B cell (primary cell): ENCODE measurements at regions not wholly inside any gene's neighbourhood (a gene's known extent, or its start where the extent isn't known, plus 50 kb on each side); places are given as distances from the start of the nearest gene placed in this dataset.

ENCODE experiments used
- ATAC-seq: fragments of 200-7000 bp; cut with Tn5 transposase; one replicate; pipeline ENCODE4 v1.10.0; 2021; ENCODE audit warnings: low read depth, mild to moderate bottlenecking, moderate number of reproducible peaks, moderate library complexity
- CTCF ChIA-PET: fragments of 350-600 bp; sonication (Branson Sonifier 250); formaldehyde crosslinking; loops from one replicate; lab custom pipeline; 2021; ENCODE audit warnings: antibody characterized with exemption, inconsistent platforms; lab: Charles Lee
- POLR2A ChIA-PET: fragments of 350-600 bp; sonication (Branson Sonifier 250); formaldehyde crosslinking; loops from one replicate; lab custom pipeline; 2021; ENCODE audit warnings: antibody characterized with exemption; lab: Charles Lee
- DNase-seq: peaks from one replicate; pipeline ENCODE4 v3.0.0; 2013
- H2AFZ ChIP-seq: 2 replicates; pipeline ENCODE4 v1.6.1; 2012; ENCODE audit warnings: mild to moderate bottlenecking, low read depth, low read length; ENCODE audit not compliant: insufficient read depth, poor library complexity, severe bottlenecking
- H3K27ac ChIP-seq, 2 donors: 1 replicate in 1 of 2; 2 replicates in 1 of 2; pipeline ENCODE4 v1.5.1; 2012 to 2013; ENCODE audit warnings: low read length in 2 of 2, mild to moderate bottlenecking in 2 of 2, moderate library complexity in 1 of 2
- H3K27me3 ChIP-seq, 4 experiments: fragments of 200-600 bp in 1 of 4; sonication (generic) in 1 of 4; replicated peaks in 1 of 4; 1 replicate in 2 of 4; 2 replicates in 2 of 4; pipeline versions ENCODE4 v1.6.1 to v1.7.0; 2013 to 2016; ENCODE audit warnings: low read length in 3 of 4, mild to moderate bottlenecking in 2 of 4, mixed read lengths in 1 of 4, moderate library complexity in 1 of 4; ENCODE audit not compliant: insufficient read depth in 4 of 4, control insufficient read depth in 3 of 4; ENCODE audit errors: control extremely low read depth in 1 of 4
- H3K36me3 ChIP-seq, 2 experiments: replicated peaks in 1 of 2; 1 replicate in 1 of 2; 2 replicates in 1 of 2; pipeline versions ENCODE4 v1.6.1 to v1.7.1; 2013; ENCODE audit warnings: low read length in 1 of 2; ENCODE audit not compliant: insufficient read depth in 2 of 2, control insufficient read depth in 1 of 2; ENCODE audit errors: control extremely low read depth in 1 of 2, extremely low read depth in 1 of 2
- H3K4me1 ChIP-seq, 2 donors: fragments of 200-600 bp in 1 of 2; sonication (generic) in 1 of 2; 1 replicate in 1 of 2; 2 replicates in 1 of 2; pipeline versions ENCODE4 v1.5.1 to v1.6.1; 2013 to 2017; ENCODE audit warnings: low read length in 2 of 2; ENCODE audit not compliant: control insufficient read depth in 2 of 2, insufficient read depth in 2 of 2
- H3K4me2 ChIP-seq: replicated peaks from 2 replicates; pipeline ENCODE3; 2012; ENCODE audit warnings: mild to moderate bottlenecking, low read depth, low read length; ENCODE audit not compliant: poor library complexity, severe bottlenecking
- H3K4me3 ChIP-seq, 5 experiments: fragments of 200-600 bp in 1 of 5; sonication (generic) in 1 of 5; 1 replicate in 3 of 5; 2 replicates in 2 of 5; pipeline versions ENCODE4 v1.5.1 to v1.7.0; 2011 to 2016; ENCODE audit warnings: low read length in 4 of 5, mild to moderate bottlenecking in 4 of 5, low read depth in 2 of 5, control low read depth in 1 of 5, moderate library complexity in 1 of 5; ENCODE audit not compliant: insufficient read depth in 1 of 5; ENCODE audit errors: control extremely low read depth in 1 of 5, extremely low read depth in 1 of 5
- H3K79me2 ChIP-seq: fragments of 200-600 bp; sonication (generic); one replicate; pipeline ENCODE4 v1.6.0; 2016; ENCODE audit warnings: low read length; ENCODE audit not compliant: control insufficient read depth, insufficient read depth
- H3K9ac ChIP-seq: fragments of 200-600 bp; sonication (generic); 2 replicates; pipeline ENCODE4 v1.6.1; 2017; ENCODE audit warnings: mild to moderate bottlenecking, low read length, moderate library complexity
- H3K9me3 ChIP-seq, 3 donors: one replicate each; pipeline versions ENCODE4 v1.6.1 to v1.7.1; 2013; ENCODE audit warnings: low read length in 2 of 3; ENCODE audit not compliant: control insufficient read depth in 2 of 3, insufficient read depth in 1 of 3; ENCODE audit errors: control extremely low read depth in 1 of 3
- H4K20me1 ChIP-seq: 2 replicates; pipeline ENCODE4 v1.6.0; 2012; ENCODE audit warnings: mild to moderate bottlenecking, low read length; ENCODE audit not compliant: insufficient read depth, control insufficient read depth, poor library complexity, severe bottlenecking
- H3K27ac Mint-ChIP-seq: one replicate; pipeline ENCODE4 v1.8.0; 2021; ENCODE audit warnings: mixed read lengths
- H3K27me3 Mint-ChIP-seq: one replicate; pipeline ENCODE4 v1.8.0; 2021; ENCODE audit warnings: mixed read lengths
- H3K4me1 Mint-ChIP-seq: one replicate; pipeline ENCODE4 v1.8.0; 2021; ENCODE audit warnings: mixed read lengths
- H3K4me3 Mint-ChIP-seq: one replicate; pipeline ENCODE4 v1.8.0; 2021; ENCODE audit warnings: mixed read lengths
- H3K9me3 Mint-ChIP-seq: one replicate; pipeline ENCODE4 v1.8.0; 2022; ENCODE audit warnings: mixed read lengths; ENCODE audit not compliant: insufficient read depth
- EZH2 ChIP-seq: IDR thresholded peaks from 2 replicates; pipeline ENCODE4 v1.6.1; 2012; ENCODE audit warnings: borderline replicate concordance, low read depth, mild to moderate bottlenecking, moderate library complexity, low read length; ENCODE audit not compliant: insufficient read depth, poor library complexity, severe bottlenecking
- WGBS: methylation state at CpG from one replicate; pipeline ENCODE4 v1.1.5; 2013; ENCODE audit warnings: missing lambda C conversion rate; ENCODE audit not compliant: insufficient coverage; 5-methylcytosine and 5-hydroxymethylcytosine counted together
- intact Hi-C: fragments of 100-400 bp; cut with micrococcal nuclease; formaldehyde crosslinking; loops from one replicate; pipeline ENCODE4 v1.10.0; 2022
- TF ChIP-seq, protein P1 (sequence below): fragments of 200-600 bp; IDR thresholded peaks from one replicate; pipeline ENCODE4 v1.8.0; 2022; ENCODE audit warnings: antibody characterized with exemption, mild to moderate bottlenecking

DNA sequence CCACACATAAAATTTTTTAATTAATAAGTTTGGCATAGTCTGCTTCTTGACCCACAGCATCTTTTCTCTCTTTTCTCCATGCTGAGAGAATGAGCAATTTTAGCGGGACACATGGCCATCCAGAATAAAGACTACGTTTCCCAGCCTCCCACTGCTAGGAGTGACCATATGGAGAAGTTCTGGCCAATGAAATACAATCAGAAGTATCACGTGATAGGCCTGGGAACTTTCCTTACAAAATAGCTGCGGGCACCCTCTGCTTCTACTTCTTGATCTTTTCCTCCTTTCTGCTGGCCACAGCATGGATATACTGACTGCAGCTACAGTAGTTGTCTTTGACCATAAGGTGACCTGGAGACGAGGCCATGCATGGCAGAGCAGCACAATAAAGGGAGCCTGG, 348.0 kb downstream of the BCOR start:
- Mint-ChIP-seq H3K9me3 (no peaks in the 10 kb centered on the region), H3K27ac (no peak overlapping the region), H3K27me3 (peaks cover 4% of the 10 kb centered on the region), H3K4me3 (no peak overlapping the region), H3K4me1 (no peaks in the 10 kb centered on the region)
- intact Hi-C loops, result no loop called here
- 68% methylated on average over 2 of the region's 5 CpGs for WGBS
- H3K4me2 ChIP-seq, result no peak overlapping the region
- peaks cover 0 to 2% (median 0%) of the 10 kb centered on the region in 3 donors for H3K9me3 ChIP-seq
- H3K79me2 ChIP-seq, result no peaks in the 10 kb centered on the region
- ChIA-PET CTCF (no interaction called here), POLR2A (no interaction called here)
- H3K9ac ChIP-seq, result no peak overlapping the region
- no peak for ATAC-seq
- H4K20me1 ChIP-seq, result no peaks in the 10 kb centered on the region
- H3K27ac ChIP-seq, result no peak overlapping the region
- no peaks in the 10 kb centered on the region for H3K4me1 ChIP-seq
- no peaks in the 10 kb centered on the region for H3K36me3 ChIP-seq
- H3K4me3 ChIP-seq, result no peak overlapping the region
- no peak for DNase-seq
- H3K27me3 ChIP-seq, result no peaks in the 10 kb centered on the region
- TF ChIP-seq, protein P1, sequence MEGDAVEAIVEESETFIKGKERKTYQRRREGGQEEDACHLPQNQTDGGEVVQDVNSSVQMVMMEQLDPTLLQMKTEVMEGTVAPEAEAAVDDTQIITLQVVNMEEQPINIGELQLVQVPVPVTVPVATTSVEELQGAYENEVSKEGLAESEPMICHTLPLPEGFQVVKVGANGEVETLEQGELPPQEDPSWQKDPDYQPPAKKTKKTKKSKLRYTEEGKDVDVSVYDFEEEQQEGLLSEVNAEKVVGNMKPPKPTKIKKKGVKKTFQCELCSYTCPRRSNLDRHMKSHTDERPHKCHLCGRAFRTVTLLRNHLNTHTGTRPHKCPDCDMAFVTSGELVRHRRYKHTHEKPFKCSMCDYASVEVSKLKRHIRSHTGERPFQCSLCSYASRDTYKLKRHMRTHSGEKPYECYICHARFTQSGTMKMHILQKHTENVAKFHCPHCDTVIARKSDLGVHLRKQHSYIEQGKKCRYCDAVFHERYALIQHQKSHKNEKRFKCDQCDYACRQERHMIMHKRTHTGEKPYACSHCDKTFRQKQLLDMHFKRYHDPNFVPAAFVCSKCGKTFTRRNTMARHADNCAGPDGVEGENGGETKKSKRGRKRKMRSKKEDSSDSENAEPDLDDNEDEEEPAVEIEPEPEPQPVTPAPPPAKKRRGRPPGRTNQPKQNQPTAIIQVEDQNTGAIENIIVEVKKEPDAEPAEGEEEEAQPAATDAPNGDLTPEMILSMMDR, result no peak
- TF ChIP-seq EZH2, result no peak
- H2AFZ ChIP-seq, result no peak overlapping the region

DNA sequence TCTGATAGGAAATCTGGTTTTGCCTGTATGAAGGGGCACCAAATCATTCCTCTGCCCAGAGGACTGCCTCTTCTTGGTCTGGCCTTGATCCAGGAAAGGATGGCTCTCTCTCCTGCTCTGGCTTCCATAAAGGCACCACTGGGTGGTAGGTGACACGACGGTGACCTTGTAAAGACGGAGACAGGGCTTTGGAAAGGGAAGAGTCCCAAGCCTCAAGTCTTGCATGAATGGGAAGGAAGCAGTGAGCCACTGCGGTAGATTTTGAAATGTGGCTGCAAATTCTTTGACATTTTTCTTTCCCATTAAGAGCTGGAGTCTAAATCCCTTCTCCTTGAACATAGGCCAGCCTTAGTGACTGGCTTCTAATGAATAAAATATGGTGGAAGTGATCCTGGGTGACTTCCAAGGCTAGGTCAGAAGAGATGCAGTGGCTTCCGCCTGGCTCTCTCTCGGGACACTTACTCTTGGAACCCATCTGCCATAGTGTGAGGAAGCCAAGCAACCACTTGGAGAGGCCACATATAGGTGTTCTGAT, 347.4 kb downstream of the BCOR start:
- Mint-ChIP-seq H3K4me1 (no peaks in the 10 kb centered on the region), H3K4me3 (no peak overlapping the region), H3K9me3 (no peaks in the 10 kb centered on the region), H3K27me3 (peaks cover 4% of the 10 kb centered on the region), H3K27ac (no peak overlapping the region)
- H3K79me2 ChIP-seq, result no peaks in the 10 kb centered on the region
- H4K20me1 ChIP-seq, result no peaks in the 10 kb centered on the region
- H3K27ac ChIP-seq, result no peak overlapping the region
- TF ChIP-seq, protein P1, result no peak
- no peak for TF ChIP-seq EZH2
- H3K27me3 ChIP-seq, result no peaks in the 10 kb centered on the region
- ChIA-PET CTCF (no interaction called here), POLR2A (no interaction called here)
- ATAC-seq (no peak), DNase-seq (no peak)
- H3K4me1 ChIP-seq, result no peaks in the 10 kb centered on the region
- intact Hi-C loops, result no loop called here
- no peak overlapping the region for H3K4me3 ChIP-seq
- no peaks in the 10 kb centered on the region for H3K36me3 ChIP-seq
- peaks cover 0 to 2% (median 0%) of the 10 kb centered on the region in 3 donors for H3K9me3 ChIP-seq
- no peak overlapping the region for H2AFZ ChIP-seq
- no peak overlapping the region for H3K9ac ChIP-seq
- no CpG with 5 or more reads among the region's 6 CpGs for WGBS
- no peak overlapping the region for H3K4me2 ChIP-seq
